GM21526 (cell line): ENCODE measurements at regions not wholly inside any gene's neighbourhood (a gene's known extent, or its start where the extent isn't known, plus 50 kb on each side); places are given as distances from the start of the nearest gene placed in this dataset.
"Not testable (repeated sequence)": the region's sequence is repeated elsewhere in the genome, so short reads cannot be mapped to it uniquely, and the experiment has no call there.

Experiments used
- ATAC-seq: cut with Tn5 transposase; IDR thresholded peaks from one replicate; pipeline ENCODE4 v1.9.1; 2021; ENCODE audit warnings: moderate library complexity; ENCODE audit not compliant: unreplicated experiment, low FRiP score

GRCh38 chr14:82009993-82010392, 476.3 kb upstream of the SEL1L start:
- no peak for ATAC-seq

GRCh38 chr14:82011460-82011859, 477.8 kb upstream of the SEL1L start:
- ATAC-seq, result no peak

- ATAC-seq, result no peak
These were observed 495.4 kb upstream of the SEL1L start for GRCh38 chr14:82029038-82029437.

- ATAC-seq, result no peak
These were observed 501.7 kb upstream of the SEL1L start for GRCh38 chr14:82035397-82035796.

GRCh38 chr14:82038066-82038465, 504.4 kb upstream of the SEL1L start:
- not testable (repeated sequence) for ATAC-seq

- ATAC-seq, result no peak
These were observed 511.7 kb upstream of the SEL1L start for GRCh38 chr14:82045339-82045738.

- ATAC-seq, result no peak
These were observed 513.0 kb upstream of the SEL1L start for GRCh38 chr14:82046512-82047226.

GRCh38 chr14:82047777-82048470, 514.3 kb upstream of the SEL1L start:
- no peak for ATAC-seq

GRCh38 chr14:82052778-82053177, 519.1 kb upstream of the SEL1L start:
- no peak for ATAC-seq

GRCh38 chr14:82055515-82056115, 522.0 kb upstream of the SEL1L start:
- ATAC-seq, result no peak

GRCh38 chr14:82060219-82060618, 526.6 kb upstream of the SEL1L start:
- ATAC-seq, result no peak

- no peak for ATAC-seq
These were observed 533.7 kb upstream of the SEL1L start for GRCh38 chr14:82067221-82067875.

- no peak for ATAC-seq
These were observed 536.4 kb upstream of the SEL1L start for GRCh38 chr14:82070040-82070439.

- no peak for ATAC-seq
These were observed 537.1 kb upstream of the SEL1L start for GRCh38 chr14:82070753-82071152.

GRCh38 chr14:82073547-82073946, 539.9 kb upstream of the SEL1L start:
- ATAC-seq, result no peak

- no peak for ATAC-seq
These were observed 541.9 kb upstream of the SEL1L start for GRCh38 chr14:82075566-82075965.

- no peak for ATAC-seq
These were observed 545.9 kb upstream of the SEL1L start for GRCh38 chr14:82079553-82079952.

GRCh38 chr14:82080370-82080769, 546.7 kb upstream of the SEL1L start:
- no peak for ATAC-seq

GRCh38 chr14:82084813-82085212, 551.2 kb upstream of the SEL1L start:
- no peak for ATAC-seq

GRCh38 chr14:82091097-82091496, 557.4 kb upstream of the SEL1L start:
- ATAC-seq, result no peak

- no peak for ATAC-seq
These were observed 561.2 kb upstream of the SEL1L start for GRCh38 chr14:82094829-82095345.
